GM18909 (cell line): ENCODE measurements at regions not wholly inside any gene's neighbourhood (a gene's known extent, or its start where the extent isn't known, plus 50 kb on each side); places are given as distances from the start of the nearest gene placed in this dataset.

Experiments
- ATAC-seq: cut with Tn5 transposase; IDR thresholded peaks from one replicate; pipeline ENCODE4 v1.9.1; 2021; ENCODE audit warnings: mild to moderate bottlenecking; ENCODE audit not compliant: unreplicated experiment, poor library complexity

GRCh38 chr5:164354139-164354751 is 848.8 kb downstream of the MAT2B start:
- no peak for ATAC-seq

- no peak for ATAC-seq
Measured at GRCh38 chr5:164355267-164355830, 849.9 kb downstream of the MAT2B start.

GRCh38 chr5:164356790-164357189 is 851.4 kb downstream of the MAT2B start:
- ATAC-seq: no peak

- ATAC-seq: no peak
Measured at GRCh38 chr5:164357395-164358033, 852.1 kb downstream of the MAT2B start.

- peak; percentile 67 for ATAC-seq
Measured at GRCh38 chr5:164358531-164359259, 853.3 kb downstream of the MAT2B start.

- peak; percentile 25 for ATAC-seq
Measured at GRCh38 chr5:164359260-164360255, 854.1 kb downstream of the MAT2B start.

GRCh38 chr5:164360589-164360988 is 855.2 kb downstream of the MAT2B start:
- ATAC-seq: no peak

- no peak for ATAC-seq
Measured at GRCh38 chr5:164361986-164362385, 856.6 kb downstream of the MAT2B start.

GRCh38 chr5:164362835-164363234 is 857.4 kb downstream of the MAT2B start:
- ATAC-seq: no peak

GRCh38 chr5:164364237-164365208 is 859.1 kb downstream of the MAT2B start:
- ATAC-seq: peak; percentile 42

- ATAC-seq: no peak
Measured at GRCh38 chr5:164370841-164371240, 865.4 kb downstream of the MAT2B start.

- no peak for ATAC-seq
Measured at GRCh38 chr5:164372892-164373291, 867.5 kb downstream of the MAT2B start.

GRCh38 chr5:164373876-164374275 is 868.5 kb downstream of the MAT2B start:
- ATAC-seq: no peak

GRCh38 chr5:164375051-164375450 is 869.6 kb downstream of the MAT2B start:
- ATAC-seq: no peak

GRCh38 chr5:164376843-164377242 is 871.4 kb downstream of the MAT2B start:
- no peak for ATAC-seq

GRCh38 chr5:164377746-164378145 is 872.3 kb downstream of the MAT2B start:
- ATAC-seq: no peak

GRCh38 chr5:164383662-164384061 is 878.2 kb downstream of the MAT2B start:
- ATAC-seq: no peak

GRCh38 chr5:164392531-164392930 is 887.1 kb downstream of the MAT2B start:
- no peak for ATAC-seq

GRCh38 chr5:164394686-164395194 is 889.3 kb downstream of the MAT2B start:
- no peak for ATAC-seq
